ENCODE measurements at regions not wholly inside any gene's neighbourhood (a gene's known extent, or its start where the extent isn't known, plus 50 kb on each side); places are given as distances from the start of the nearest gene placed in this dataset.
"Not testable (repeated sequence)": the region's sequence is repeated elsewhere in the genome, so short reads cannot be mapped to it uniquely, and the experiment has no call there.

DNA sequence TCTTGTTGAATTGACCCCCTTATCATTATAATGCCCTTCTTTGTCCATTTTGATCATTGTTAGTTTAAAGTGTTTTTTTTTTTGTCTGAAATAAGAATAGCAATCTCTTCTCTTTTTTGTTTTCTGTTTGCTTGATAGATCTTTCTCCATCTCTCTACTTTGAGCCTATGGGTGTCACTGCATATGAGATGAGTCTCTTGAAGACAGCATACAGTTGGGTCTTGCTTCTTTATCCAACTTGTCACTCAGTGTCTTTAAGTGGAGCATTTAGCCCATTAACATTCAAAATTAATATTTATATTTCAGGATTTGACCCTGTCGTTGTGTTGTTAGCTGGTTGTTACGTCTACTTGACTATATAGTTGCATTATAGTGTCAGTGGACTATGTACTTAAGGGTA is 135.4 kb downstream of the HMHB1 start:
- no peak for DNase-seq (ENCODE audit: low read depth, low spot score)

GRCh38 chr5:143952809-143953208 is 140.8 kb downstream of the HMHB1 start:
- peak; percentile 17 for DNase-seq (ENCODE audit: low read depth, low spot score)

DNA sequence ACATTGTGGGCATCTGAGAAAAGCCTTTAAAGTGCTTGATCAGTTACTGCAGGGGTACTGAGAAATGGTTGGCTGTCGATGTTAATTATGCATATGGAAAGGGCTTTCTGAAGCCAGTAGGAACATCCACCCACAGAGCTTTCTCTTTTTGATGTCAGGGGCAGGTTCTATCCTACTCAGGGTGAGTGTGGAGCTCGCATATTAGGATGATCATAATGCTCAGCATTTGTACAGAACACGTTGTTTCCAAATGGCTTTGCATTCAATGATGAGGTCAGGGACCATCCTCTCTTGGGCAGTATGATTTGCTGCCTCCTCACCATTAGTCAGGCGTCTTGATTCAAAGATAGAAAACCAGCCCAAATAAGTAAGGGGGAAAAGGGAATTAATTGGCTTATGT is 141.9 kb downstream of the HMHB1 start:
- DNase-seq (ENCODE audit: low read depth, low spot score), result no peak

DNA sequence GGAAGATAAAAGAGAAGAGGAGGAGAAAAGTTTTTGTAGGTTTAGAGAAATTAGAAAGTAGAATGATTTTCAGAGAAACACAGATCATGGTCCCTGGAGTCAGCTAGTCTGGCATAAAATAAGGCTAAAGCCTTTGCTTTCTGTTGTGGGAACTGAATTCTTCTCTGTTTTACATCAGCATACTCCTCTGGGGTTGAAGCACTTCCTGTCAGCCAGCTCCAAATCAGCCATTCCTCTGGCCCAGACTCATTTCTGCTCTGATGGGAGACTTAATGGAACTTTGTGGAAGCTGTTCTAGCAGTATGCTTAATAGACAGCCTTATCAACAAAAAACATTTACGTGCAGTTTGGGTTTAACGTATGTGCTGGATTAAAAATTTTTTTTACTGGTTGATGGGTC is 143.2 kb downstream of the HMHB1 start:
- DNase-seq (ENCODE audit: low read depth, low spot score), result no peak

GRCh38 chr5:143957455-143957854 is 145.5 kb downstream of the HMHB1 start:
- no peak for DNase-seq (ENCODE audit: low read depth, low spot score)

DNA sequence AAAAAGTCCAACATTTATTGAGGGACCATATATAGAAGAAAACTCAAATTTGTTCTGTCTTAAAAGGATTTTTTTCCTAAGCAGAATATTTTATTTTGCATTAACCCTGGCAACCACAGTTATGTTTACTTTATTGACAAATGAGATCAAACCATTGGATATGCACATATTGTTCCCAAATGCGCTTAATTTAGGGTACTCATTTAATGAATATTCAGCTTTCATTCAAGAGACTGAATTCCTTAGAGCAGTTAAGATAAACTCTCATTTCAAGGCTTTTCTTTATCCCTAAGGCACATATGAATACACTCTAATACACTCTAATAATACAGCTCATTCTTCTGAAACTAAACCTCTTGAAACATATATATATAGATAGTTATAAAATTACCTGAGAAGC is 150.2 kb downstream of the HMHB1 start:
- DNase-seq (ENCODE audit: low read depth, low spot score), result no peak

DNA sequence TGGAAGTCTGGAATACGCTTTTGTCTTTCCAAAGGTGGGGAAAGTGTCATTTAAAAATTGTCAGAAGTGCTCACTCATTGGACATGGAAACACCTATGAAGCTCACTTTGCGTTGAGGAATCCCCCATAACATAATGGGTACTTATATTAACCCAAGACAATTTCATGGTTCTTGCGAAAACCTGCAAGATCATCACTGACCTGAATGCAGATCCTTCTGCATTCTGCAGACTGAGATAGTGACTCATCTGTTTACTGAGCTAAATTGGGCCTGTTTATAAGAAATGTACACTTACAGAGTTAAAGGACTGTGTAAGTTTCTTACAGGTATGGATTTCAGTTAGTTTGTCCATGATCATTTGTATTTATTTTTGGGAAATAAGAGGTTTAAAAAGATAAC is 153.0 kb downstream of the HMHB1 start:
- DNase-seq (ENCODE audit: low read depth, low spot score), result no peak

DNA sequence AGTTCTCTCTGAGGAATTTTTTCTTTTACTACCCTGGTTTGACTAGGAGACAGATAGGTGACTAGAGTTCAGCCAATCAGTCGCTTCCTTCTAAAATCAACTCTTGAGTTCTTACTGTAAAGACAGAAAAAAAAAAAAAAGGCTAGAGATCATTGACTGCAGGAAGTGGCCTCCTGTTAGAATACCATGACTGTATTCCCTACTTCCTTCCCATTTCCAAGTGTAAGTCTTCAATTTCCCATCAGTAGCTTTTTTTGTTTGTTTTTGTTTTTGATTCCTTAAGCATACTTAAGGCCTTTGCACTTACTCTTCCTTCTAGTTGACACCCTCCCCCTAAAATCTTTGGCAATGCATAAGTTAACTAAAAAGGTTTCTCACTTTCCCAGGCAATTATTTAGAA is 154.3 kb downstream of the HMHB1 start:
- DNase-seq (ENCODE audit: low read depth, low spot score), result no peak

- DNase-seq (ENCODE audit: low read depth, low spot score), result no peak
Measured at GRCh38 chr5:143968071-143968878, 156.3 kb downstream of the HMHB1 start.

DNA sequence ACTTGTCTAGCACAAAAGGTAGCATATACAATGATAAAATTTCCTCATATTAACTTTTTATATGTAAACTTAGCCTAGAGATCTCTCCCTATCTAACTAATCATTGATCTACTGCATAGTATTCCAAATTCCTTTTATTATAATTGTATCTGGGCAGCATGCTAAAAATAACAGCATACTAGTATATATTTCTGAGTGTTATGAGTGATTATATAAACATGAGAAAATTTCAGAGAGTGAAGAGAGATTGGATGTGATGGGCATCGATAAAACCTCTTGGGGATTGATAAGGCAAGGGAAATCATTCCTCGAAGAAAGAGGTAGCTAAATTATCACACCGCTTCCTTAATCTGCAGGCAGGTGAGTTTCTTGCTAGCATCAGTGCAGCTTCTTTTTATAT is 158.2 kb downstream of the HMHB1 start:
- no peak for DNase-seq (ENCODE audit: low read depth, low spot score)

DNA sequence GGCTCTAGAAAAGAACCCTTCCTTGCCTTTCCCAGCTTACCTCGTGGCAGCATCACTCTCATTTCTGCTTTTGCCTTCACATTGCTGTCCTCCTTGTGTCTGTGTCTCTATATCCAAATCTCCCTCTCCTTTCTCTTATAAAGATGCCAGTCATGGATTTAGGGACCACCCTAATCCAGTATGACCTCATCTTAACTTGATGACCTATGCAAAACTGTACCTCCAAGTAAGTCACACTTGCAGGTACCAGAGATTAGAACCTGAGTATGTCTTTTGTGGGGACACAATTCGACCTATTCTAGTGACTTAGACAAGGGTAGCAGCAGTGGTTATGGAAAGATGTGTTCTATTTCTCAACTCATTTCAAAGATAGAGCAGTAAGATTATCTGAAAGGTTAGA is 160.1 kb downstream of the HMHB1 start:
- no peak for DNase-seq (ENCODE audit: low read depth, low spot score)

DNA sequence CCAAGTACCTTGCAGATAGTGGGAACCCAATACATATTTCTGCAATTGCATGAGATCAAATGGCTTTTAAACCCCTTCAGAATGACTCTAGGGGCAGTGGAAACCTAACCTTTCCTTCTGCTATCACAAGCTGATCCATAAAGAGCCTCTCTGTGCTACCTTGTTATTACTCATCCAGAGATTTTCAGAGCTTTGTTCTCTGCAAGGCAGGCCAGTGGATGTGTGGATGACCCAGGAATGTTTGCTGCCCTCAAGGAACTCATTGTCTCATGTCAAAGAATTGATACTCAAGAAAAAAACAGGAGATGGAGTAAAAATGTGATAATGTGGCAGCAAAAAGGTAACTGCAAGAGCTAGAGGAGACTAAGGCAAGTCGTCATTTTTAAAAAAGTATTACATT is 164.1 kb downstream of the HMHB1 start:
- DNase-seq (ENCODE audit: low read depth, low spot score), result no peak

GRCh38 chr5:143977891-143978461 is 166.0 kb downstream of the HMHB1 start:
- no peak for DNase-seq (ENCODE audit: low read depth, low spot score)

- DNase-seq (ENCODE audit: low read depth, low spot score), result no peak
Measured at GRCh38 chr5:143979044-143979690, 167.2 kb downstream of the HMHB1 start.

- DNase-seq (ENCODE audit: low read depth, low spot score), result no peak
Measured at GRCh38 chr5:143980506-143980905, 168.5 kb downstream of the HMHB1 start.

DNA sequence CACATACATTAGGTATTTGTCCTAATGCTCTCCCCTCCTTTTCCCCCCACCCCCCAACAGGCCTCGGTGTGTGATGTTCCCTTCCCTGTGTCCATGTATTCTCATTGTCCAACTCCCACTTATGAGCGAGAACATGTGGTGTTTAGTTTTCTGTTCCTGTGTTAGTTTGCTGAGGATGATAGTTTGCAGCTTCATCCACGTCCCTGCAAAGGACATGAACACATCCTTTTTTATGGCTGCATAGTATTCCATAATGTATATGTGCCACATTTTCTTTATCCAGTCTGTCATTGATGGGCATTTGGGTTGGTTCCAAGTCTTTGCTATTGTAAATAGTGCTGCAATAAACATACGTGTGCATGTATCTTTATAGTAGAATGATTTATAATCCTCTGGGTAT is 171.0 kb downstream of the HMHB1 start:
- not testable (repeated sequence) for DNase-seq (ENCODE audit: low read depth, low spot score)

DNA sequence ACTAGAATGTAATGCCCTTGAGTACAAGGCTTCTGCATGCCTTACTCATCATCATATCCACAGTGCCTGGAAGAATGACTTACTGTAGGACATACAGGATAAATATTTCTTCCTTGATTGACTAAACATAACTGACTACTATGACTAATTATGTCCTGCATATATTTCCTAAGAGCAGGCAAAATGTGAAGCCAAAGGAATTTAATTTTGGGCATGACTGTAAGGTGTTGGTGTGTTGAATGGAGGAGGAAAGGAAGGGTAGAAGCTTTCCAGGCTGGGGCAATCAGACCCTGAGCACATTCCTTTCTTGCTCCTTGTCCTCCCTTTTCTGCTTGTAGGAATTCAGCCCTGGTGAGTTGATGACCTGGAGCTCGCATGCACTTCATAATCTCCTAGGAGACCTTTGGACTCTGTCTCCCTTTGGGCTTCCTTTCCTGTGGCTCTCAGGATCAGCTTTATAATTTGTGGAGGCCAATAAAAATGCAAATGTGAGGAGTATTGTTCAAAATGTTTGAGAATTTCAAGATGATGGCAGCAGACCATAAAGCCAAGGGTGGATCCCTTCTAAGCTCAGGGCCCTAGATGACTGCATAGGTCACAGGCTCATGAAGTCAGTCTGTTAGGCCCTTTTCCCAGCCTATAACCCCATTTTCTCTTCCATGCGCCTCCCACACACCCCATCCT is 174.0 kb downstream of the HMHB1 start:
- DNase-seq (ENCODE audit: low read depth, low spot score), result no peak

DNA sequence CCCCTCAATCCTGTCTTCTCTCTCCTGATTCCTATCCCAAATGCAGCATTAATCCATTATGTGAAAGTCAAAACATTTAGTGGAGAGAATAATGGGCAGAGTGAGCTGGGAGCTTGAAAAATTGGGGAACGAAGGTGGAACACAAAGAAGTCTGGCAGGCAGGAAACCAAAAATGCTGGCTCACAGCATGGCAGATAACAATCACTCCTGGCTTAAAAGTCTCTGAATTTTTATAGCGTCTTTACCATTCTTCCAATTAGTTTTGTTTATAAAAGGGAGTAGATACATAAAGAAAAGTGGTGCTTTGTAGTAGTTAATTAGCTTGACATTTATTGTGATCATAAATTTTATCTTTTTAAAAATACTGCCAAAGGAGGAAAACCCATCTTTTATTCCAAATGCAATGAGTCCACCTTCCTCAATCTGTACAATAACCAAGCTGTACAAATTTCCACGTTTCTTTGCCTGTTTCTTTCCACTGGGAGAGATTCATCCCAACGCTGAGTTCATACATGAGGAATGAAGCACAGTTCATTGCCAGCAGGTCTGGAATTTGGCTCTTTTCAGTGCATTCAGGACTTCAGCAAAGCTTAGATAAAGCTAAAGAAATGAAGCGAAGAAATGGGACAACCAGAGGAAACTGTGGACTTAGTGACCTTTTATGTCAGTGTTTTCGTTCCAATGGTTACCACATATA is 174.7 kb downstream of the HMHB1 start:
- DNase-seq (ENCODE audit: low read depth, low spot score), result no peak

DNA sequence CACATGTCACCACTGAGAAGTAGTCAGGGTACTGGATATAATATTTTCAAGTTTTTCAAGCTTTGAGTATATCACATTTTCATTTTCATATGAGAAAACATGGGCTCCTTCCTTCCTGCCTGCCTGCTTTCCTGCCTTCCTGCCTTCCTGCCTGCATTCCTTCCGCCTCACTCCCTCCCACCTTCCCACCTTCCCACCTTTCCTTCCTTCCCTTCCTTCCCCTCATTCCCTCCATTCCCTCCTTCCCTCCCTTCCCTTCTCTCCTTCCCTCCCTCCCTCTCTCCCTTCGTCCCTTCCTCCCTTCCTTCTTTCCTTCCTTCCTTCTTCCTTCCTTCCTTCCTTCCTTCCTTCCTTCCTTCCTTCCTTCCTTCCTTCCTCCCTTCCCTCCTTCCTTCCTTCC is 175.3 kb downstream of the HMHB1 start:
- no peak for DNase-seq (ENCODE audit: low read depth, low spot score)

DNA sequence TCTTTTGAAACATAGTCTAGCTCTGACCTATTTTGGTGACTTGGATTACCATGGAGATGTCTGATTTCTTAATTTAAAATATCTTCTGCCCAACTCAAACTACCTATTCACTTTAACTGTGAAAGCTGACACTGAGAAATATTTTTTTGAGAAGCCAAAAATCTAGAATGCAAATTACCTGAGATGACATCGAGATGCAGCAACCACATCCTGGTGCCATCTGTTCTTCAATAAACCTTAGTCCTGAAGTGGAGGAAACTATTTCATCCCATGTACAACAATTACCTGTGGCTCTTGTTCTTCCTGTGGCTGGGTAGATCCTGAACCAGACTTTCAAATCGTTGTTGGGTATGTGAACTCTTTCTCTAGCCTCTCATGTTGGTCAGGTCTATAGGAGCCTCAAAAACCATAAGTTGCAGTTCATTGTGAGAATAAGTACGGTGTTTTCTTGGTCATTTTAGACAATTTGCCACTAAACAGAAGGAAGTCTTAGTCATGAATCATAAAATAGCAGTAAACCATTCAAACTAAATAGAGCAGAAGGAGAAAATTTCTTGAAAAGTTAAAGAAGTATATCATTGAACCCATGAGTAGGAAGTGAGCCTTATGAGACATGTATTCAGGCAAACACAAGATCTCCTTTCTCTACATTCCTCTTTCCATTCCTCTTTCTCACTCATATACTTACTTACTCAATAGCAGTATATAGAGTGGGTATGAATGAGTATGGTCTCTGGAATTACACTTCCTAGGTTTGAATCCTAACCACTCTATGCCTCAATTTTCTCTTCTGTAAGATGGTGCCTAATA is 176.0 kb downstream of the HMHB1 start:
- DNase-seq (ENCODE audit: low read depth, low spot score), result no peak

GRCh38 chr5:143992496-143992895 is 178.0 kb downstream of the YIPF5 start:
- no peak for DNase-seq (ENCODE audit: low read depth, low spot score)

Measured in pulmonary artery endothelial cell (primary cell).